H9 (cell line): ENCODE measurements at regions not wholly inside any gene's neighbourhood (a gene's known extent, or its start where the extent isn't known, plus 50 kb on each side); places are given as distances from the start of the nearest gene placed in this dataset.

Experiments
- DNase-seq: peaks from one replicate; pipeline ENCODE4 v3.0.0-alpha.2; 2017
- H2AFZ ChIP-seq: one replicate; pipeline ENCODE4 v1.6.1; 2013; ENCODE audit warnings: mild to moderate bottlenecking, low read length, control low read depth, moderate library complexity
- H2AK5ac ChIP-seq: 2 replicates; pipeline ENCODE4 v1.6.1; 2013; ENCODE audit warnings: low read length, control low read depth, mixed read lengths; ENCODE audit not compliant: insufficient read length
- H2BK120ac ChIP-seq: one replicate; pipeline ENCODE4 v1.6.1; 2013; ENCODE audit warnings: low read depth, mild to moderate bottlenecking, low read length, control low read depth, inconsistent platforms; ENCODE audit not compliant: poor library complexity, severe bottlenecking
- H2BK12ac ChIP-seq: 2 replicates; pipeline ENCODE4 v1.6.1; 2013; ENCODE audit warnings: low read length, control low read depth, mixed read lengths, low read depth; ENCODE audit not compliant: insufficient read length
- H2BK15ac ChIP-seq: 2 replicates; pipeline ENCODE4 v1.6.1; 2013; ENCODE audit warnings: low read depth, low read length, control low read depth
- H2BK20ac ChIP-seq: one replicate; pipeline ENCODE4 v1.6.1; 2013; ENCODE audit warnings: low read depth, mild to moderate bottlenecking, low read length, control low read depth, inconsistent platforms; ENCODE audit not compliant: poor library complexity, severe bottlenecking
- H2BK5ac ChIP-seq: 2 replicates; pipeline ENCODE4 v1.6.1; 2013; ENCODE audit warnings: low read length, control low read depth, mixed read lengths; ENCODE audit not compliant: insufficient read length
- H3K14ac ChIP-seq: 2 replicates; pipeline ENCODE4 v1.6.1; 2013; ENCODE audit warnings: low read length, control low read depth; ENCODE audit not compliant: insufficient read depth
- H3K18ac ChIP-seq: 2 replicates; pipeline ENCODE4 v1.6.1; 2013; ENCODE audit warnings: low read depth, mild to moderate bottlenecking, mixed read lengths, low read length, control low read depth; ENCODE audit not compliant: insufficient read length
- H3K23ac ChIP-seq: 2 replicates; pipeline ENCODE4 v1.6.1; 2013; ENCODE audit warnings: low read length, control low read depth, mixed read lengths, low read depth; ENCODE audit not compliant: insufficient read length
- H3K23me2 ChIP-seq: 2 replicates; pipeline ENCODE4 v1.6.1; 2013; ENCODE audit warnings: low read depth, mild to moderate bottlenecking, mixed read lengths, low read length, control low read depth; ENCODE audit not compliant: insufficient read length, poor library complexity, severe bottlenecking
- H3K27ac ChIP-seq: 2 replicates; pipeline ENCODE4 v1.5.1; 2013; ENCODE audit warnings: low read length, control low read depth, mixed read lengths, low read depth; ENCODE audit not compliant: insufficient read length
- H3K27me3 ChIP-seq: 2 replicates; pipeline ENCODE4 v1.6.1; 2013; ENCODE audit warnings: low read length, control low read depth, inconsistent platforms; ENCODE audit not compliant: insufficient read depth
- H3K4ac ChIP-seq: 2 replicates; pipeline ENCODE4 v1.6.1; 2013; ENCODE audit warnings: low read depth, mild to moderate bottlenecking, control low read depth, inconsistent platforms, low read length, moderate library complexity
- H3K4me1 ChIP-seq: 2 replicates; pipeline ENCODE4 v1.6.1; 2013; ENCODE audit warnings: low read length, control low read depth, inconsistent platforms; ENCODE audit not compliant: insufficient read depth
- H3K4me2 ChIP-seq: 2 replicates; pipeline ENCODE4 v1.6.1; 2013; ENCODE audit warnings: low read length, control low read depth, mixed read lengths; ENCODE audit not compliant: insufficient read length, insufficient read depth
- H3K56ac ChIP-seq: 2 replicates; pipeline ENCODE4 v1.6.1; 2013; ENCODE audit warnings: low read depth, mild to moderate bottlenecking, mixed read lengths, low read length, control low read depth; ENCODE audit not compliant: insufficient read length
- H3K79me1 ChIP-seq: 2 replicates; pipeline ENCODE4 v1.6.1; 2013; ENCODE audit warnings: low read depth, mild to moderate bottlenecking, moderate library complexity, low read length, control low read depth, inconsistent platforms; ENCODE audit not compliant: insufficient read depth, poor library complexity, severe bottlenecking
- H3K79me2 ChIP-seq: 2 replicates; pipeline ENCODE4 v1.6.1; 2013; ENCODE audit warnings: low read length, control low read depth, inconsistent platforms; ENCODE audit not compliant: insufficient read depth
- H3K9ac ChIP-seq: 2 replicates; pipeline ENCODE4 v1.6.1; 2013; ENCODE audit warnings: low read length, control low read depth, mixed read lengths; ENCODE audit not compliant: insufficient read length; ENCODE audit errors: extremely low read depth
- H3K9me3 ChIP-seq: one replicate; pipeline ENCODE4 v1.6.1; 2013; ENCODE audit warnings: low read depth, low read length, inconsistent platforms; ENCODE audit not compliant: control insufficient read depth
- H3T11ph ChIP-seq: one replicate; pipeline ENCODE4 v1.6.1; 2013; ENCODE audit warnings: mild to moderate bottlenecking, low read length, control low read depth, inconsistent platforms
- H4K20me1 ChIP-seq: one replicate; pipeline ENCODE4 v1.6.1; 2013; ENCODE audit not compliant: control insufficient read depth, insufficient read length, insufficient read depth
- H4K5ac ChIP-seq: 2 replicates; pipeline ENCODE4 v1.6.1; 2013; ENCODE audit warnings: low read depth, mild to moderate bottlenecking, mixed read lengths, low read length, control low read depth; ENCODE audit not compliant: insufficient read length
- H4K8ac ChIP-seq: replicated peaks from 2 replicates; pipeline ENCODE4 v1.6.1; 2013; ENCODE audit warnings: low read length, control low read depth, mixed read lengths, low read depth; ENCODE audit not compliant: insufficient read length
- H4K91ac ChIP-seq: 2 replicates; pipeline ENCODE4 v1.6.1; 2013; ENCODE audit warnings: low read depth, mild to moderate bottlenecking, moderate library complexity, mixed read lengths, low read length, control low read depth; ENCODE audit not compliant: insufficient read length
- H3K27ac Mint-ChIP-seq, 3 experiments: 2 replicates in 2 of 3; 3 replicates in 1 of 3; pipeline ENCODE4 v1.8.0; 2020 to 2021; ENCODE audit warnings: mixed read lengths in 3 of 3, mild to moderate bottlenecking in 1 of 3, moderate library complexity in 1 of 3
- H3K27me3 Mint-ChIP-seq: 2 replicates; pipeline ENCODE4 v1.8.0; 2021; ENCODE audit warnings: low read depth, mild to moderate bottlenecking, moderate library complexity, mixed read lengths
- H3K36me3 Mint-ChIP-seq, 3 experiments: 2 replicates in 2 of 3; 3 replicates in 1 of 3; pipeline ENCODE4 v1.8.0; 2020 to 2021; ENCODE audit warnings: low read depth in 3 of 3, mixed read lengths in 3 of 3; ENCODE audit not compliant: insufficient read depth in 1 of 3
- H3K4me1 Mint-ChIP-seq, 2 experiments: 2 replicates each; pipeline ENCODE4 v1.8.0; 2020; ENCODE audit warnings: mixed read lengths in 2 of 2
- H3K4me3 Mint-ChIP-seq, 2 experiments: 2 replicates in 1 of 2; 3 replicates in 1 of 2; pipeline ENCODE4 v1.8.0; 2020 to 2021; ENCODE audit warnings: mild to moderate bottlenecking in 2 of 2, mixed read lengths in 2 of 2, moderate library complexity in 1 of 2
- H3K9me3 Mint-ChIP-seq, 2 experiments: 2 replicates in 1 of 2; 3 replicates in 1 of 2; pipeline ENCODE4 v1.8.0; 2020; ENCODE audit warnings: mild to moderate bottlenecking in 2 of 2, mixed read lengths in 2 of 2, moderate library complexity in 1 of 2
- WGBS: extraction: QIAGEN DNeasy Blood & Tissue Kit; methylation state at CpG from one replicate; pipeline ENCODE4 v1.1.7; 2013; ENCODE audit warnings: missing lambda C conversion rate, low lambda C conversion rate, mixed read lengths; ENCODE audit not compliant: insufficient read length; ENCODE audit errors: extremely low coverage; 5-methylcytosine and 5-hydroxymethylcytosine counted together
- TF ChIP-seq, protein P1 (sequence below): fragments of 200-600 bp; sonication (generic); conservative IDR thresholded peaks from 3 replicates; pipeline ENCODE4 v1.8.0; 2021; ENCODE audit warnings: antibody characterized with exemption, mild to moderate bottlenecking

DNA sequence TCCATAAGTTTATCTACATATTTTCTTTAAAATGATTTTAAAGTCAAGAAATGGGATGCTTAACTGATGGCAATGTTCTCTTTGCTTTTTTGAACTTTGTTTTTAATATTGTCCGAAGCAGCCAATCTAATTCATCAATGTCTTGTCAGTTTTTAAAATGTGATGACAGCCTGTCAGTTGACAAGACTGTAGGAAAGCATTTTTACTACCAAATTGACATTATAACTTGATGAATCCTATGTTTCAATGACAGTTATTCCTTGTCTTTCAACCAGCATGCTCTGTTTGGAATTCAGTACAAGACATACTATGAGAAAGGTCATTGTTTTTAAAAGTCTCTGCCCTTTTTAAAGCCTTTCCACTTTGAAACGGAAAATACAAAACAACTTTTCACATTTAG, 1073.2 kb downstream of the TMTC2 start:
- no peak overlapping the region for H2BK15ac ChIP-seq
- no peaks in the 10 kb centered on the region for H3K4me1 Mint-ChIP-seq
- no peaks in the 10 kb centered on the region for H3K79me2 ChIP-seq
- no peak overlapping the region for H3K56ac ChIP-seq
- H4K8ac ChIP-seq, result no peak overlapping the region
- H3K4ac ChIP-seq, result no peak overlapping the region
- H3K9ac ChIP-seq, result no peak overlapping the region
- no peak overlapping the region for H3K23ac ChIP-seq
- no peak overlapping the region for H4K91ac ChIP-seq
- no peaks in the 10 kb centered on the region for H3K4me1 ChIP-seq
- TF ChIP-seq, protein P1, sequence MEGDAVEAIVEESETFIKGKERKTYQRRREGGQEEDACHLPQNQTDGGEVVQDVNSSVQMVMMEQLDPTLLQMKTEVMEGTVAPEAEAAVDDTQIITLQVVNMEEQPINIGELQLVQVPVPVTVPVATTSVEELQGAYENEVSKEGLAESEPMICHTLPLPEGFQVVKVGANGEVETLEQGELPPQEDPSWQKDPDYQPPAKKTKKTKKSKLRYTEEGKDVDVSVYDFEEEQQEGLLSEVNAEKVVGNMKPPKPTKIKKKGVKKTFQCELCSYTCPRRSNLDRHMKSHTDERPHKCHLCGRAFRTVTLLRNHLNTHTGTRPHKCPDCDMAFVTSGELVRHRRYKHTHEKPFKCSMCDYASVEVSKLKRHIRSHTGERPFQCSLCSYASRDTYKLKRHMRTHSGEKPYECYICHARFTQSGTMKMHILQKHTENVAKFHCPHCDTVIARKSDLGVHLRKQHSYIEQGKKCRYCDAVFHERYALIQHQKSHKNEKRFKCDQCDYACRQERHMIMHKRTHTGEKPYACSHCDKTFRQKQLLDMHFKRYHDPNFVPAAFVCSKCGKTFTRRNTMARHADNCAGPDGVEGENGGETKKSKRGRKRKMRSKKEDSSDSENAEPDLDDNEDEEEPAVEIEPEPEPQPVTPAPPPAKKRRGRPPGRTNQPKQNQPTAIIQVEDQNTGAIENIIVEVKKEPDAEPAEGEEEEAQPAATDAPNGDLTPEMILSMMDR, result no peak
- peaks cover 0 to 19% (median 8%) of the 10 kb centered on the region in 3 experiments; a peak in 5 of 7 replicates for H3K36me3 Mint-ChIP-seq
- H2BK5ac ChIP-seq, result no peak overlapping the region
- H3K27me3 ChIP-seq, result no peaks in the 10 kb centered on the region
- no peak overlapping the region for H3K18ac ChIP-seq
- no peaks in the 10 kb centered on the region for H4K20me1 ChIP-seq
- no peak overlapping the region for H2BK12ac ChIP-seq
- H3T11ph ChIP-seq, result no peak overlapping the region
- H3K27me3 Mint-ChIP-seq, result no peaks in the 10 kb centered on the region
- no peak overlapping the region for H2BK120ac ChIP-seq
- H3K79me1 ChIP-seq, result no peaks in the 10 kb centered on the region
- DNase-seq, result no peak
- no peak overlapping the region for H2AK5ac ChIP-seq
- peaks cover 4 to 9% of the 10 kb centered on the region in 2 experiments for H3K9me3 Mint-ChIP-seq
- H3K4me2 ChIP-seq, result no peak overlapping the region
- no peak overlapping the region for H3K27ac Mint-ChIP-seq
- no peak overlapping the region for H3K27ac ChIP-seq
- H3K9me3 ChIP-seq, result no peaks in the 10 kb centered on the region
- no peak overlapping the region for H2BK20ac ChIP-seq
- H3K23me2 ChIP-seq, result no peaks in the 10 kb centered on the region
- H2AFZ ChIP-seq, result no peak overlapping the region
- no peak overlapping the region for H4K5ac ChIP-seq
- H3K14ac ChIP-seq, result no peak overlapping the region
- H3K4me3 Mint-ChIP-seq, result no peak overlapping the region
- no CpG with 5 or more reads among the region's 2 CpGs for WGBS
